SK-N-MC (cell line): ENCODE measurements at regions not wholly inside any gene's neighbourhood (a gene's known extent, or its start where the extent isn't known, plus 50 kb on each side); places are given as distances from the start of the nearest gene placed in this dataset.

Source experiments
- EZH2 ChIP-seq: fragments of 200-600 bp; sonication (generic); IDR thresholded peaks from one replicate; pipeline ENCODE4 v1.6.1; 2017; ENCODE audit warnings: antibody characterized with exemption
- POLR2AphosphoS5 ChIP-seq: IDR thresholded peaks from 2 replicates; pipeline ENCODE4 v1.6.1; 2012; ENCODE audit warnings: mild to moderate bottlenecking, low read depth, low read length, borderline replicate concordance

DNA sequence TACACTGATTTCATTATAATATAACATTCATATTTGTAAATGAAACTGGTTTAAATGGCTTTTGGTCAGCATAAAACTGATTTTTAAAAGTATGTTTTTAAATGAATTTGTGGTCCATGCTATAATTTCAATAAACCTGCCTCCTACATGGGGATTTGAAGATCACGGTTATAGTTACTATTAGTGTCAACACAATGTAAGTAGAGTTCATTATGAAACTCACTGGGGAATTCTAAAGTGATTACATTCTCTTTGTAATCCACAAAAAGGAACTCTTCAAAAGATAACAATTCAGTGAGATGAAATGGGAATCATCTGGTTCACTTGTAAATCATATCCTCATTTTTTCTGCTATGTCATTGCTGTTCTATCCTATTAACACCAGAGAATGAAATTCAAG, 204.5 kb upstream of the G2E3 start:
- TF ChIP-seq POLR2AphosphoS5 (no peak), EZH2 (no peak)
